ENCODE measurements at regions not wholly inside any gene's neighbourhood (a gene's known extent, or its start where the extent isn't known, plus 50 kb on each side); places are given as distances from the start of the nearest gene placed in this dataset.

DNA sequence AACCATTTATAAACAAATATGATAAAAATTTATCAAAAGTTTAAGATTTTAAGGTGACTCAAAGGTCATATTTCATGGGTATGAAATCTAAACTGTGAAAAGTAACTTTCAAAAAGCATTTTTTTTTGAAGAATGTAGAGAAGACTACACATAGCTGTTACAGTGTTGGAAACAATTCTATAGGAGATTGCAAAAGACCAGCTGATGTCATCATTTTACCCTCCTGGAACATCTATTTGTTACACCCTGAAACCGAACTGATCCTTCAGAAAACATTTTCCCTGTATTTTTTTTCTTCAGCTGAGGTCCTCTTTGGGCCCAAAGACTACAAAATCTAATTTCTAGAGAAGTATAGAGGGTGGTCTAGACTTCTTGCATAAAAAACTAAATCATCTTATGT, 297.5 kb upstream of the FERMT1 start:
- TF ChIP-seq, protein P1, sequence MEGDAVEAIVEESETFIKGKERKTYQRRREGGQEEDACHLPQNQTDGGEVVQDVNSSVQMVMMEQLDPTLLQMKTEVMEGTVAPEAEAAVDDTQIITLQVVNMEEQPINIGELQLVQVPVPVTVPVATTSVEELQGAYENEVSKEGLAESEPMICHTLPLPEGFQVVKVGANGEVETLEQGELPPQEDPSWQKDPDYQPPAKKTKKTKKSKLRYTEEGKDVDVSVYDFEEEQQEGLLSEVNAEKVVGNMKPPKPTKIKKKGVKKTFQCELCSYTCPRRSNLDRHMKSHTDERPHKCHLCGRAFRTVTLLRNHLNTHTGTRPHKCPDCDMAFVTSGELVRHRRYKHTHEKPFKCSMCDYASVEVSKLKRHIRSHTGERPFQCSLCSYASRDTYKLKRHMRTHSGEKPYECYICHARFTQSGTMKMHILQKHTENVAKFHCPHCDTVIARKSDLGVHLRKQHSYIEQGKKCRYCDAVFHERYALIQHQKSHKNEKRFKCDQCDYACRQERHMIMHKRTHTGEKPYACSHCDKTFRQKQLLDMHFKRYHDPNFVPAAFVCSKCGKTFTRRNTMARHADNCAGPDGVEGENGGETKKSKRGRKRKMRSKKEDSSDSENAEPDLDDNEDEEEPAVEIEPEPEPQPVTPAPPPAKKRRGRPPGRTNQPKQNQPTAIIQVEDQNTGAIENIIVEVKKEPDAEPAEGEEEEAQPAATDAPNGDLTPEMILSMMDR (conservative IDR thresholded peaks at IDR 0.05; ENCODE audit: low read length) = no peak
- DNase-seq (ENCODE audit: low read depth) = no peak
- H3K4me3 ChIP-seq (ENCODE audit: low read length) = no peak overlapping the region

GRCh38 chr20:6418732-6419131, 295.9 kb upstream of the FERMT1 start:
- DNase-seq (ENCODE audit: low read depth) = no peak
- TF ChIP-seq, protein P1 (conservative IDR thresholded peaks at IDR 0.05; ENCODE audit: low read length) = no peak

GRCh38 chr20:6416371-6416770, 293.5 kb upstream of the FERMT1 start:
- H3K4me3 ChIP-seq (ENCODE audit: low read length) = no peak overlapping the region
- TF ChIP-seq, protein P1 (conservative IDR thresholded peaks at IDR 0.05; ENCODE audit: low read length) = no peak
- DNase-seq (ENCODE audit: low read depth) = no peak

More at GRCh38 chr20:6418732-6419131, 295.9 kb upstream of the FERMT1 start:
- H3K4me3 ChIP-seq (ENCODE audit: low read length) = no peak overlapping the region

DNA sequence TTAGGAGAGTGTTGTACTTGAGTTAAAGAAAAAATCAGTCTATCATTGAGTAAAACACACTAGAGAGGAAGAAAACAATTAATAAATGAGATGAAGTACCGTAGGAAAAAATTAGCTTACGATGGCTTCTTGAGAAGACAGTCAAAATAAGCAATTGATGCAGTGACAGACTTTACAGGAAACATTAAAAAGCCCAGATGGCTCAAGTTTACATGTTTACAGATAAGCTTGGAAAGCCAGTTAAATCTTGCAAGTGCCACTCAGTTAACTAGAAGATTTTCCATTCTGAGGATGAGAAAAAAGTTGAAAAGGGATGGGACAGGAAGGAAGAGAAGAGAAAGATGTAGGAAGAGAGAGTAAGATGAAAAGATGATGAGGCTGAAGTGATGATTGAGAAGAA, 288.8 kb upstream of the FERMT1 start:
- no peak overlapping the region for H3K4me3 ChIP-seq (ENCODE audit: low read length)
- TF ChIP-seq, protein P1 (conservative IDR thresholded peaks at IDR 0.05; ENCODE audit: low read length) = no peak
- no peak for DNase-seq (ENCODE audit: low read depth)

DNA sequence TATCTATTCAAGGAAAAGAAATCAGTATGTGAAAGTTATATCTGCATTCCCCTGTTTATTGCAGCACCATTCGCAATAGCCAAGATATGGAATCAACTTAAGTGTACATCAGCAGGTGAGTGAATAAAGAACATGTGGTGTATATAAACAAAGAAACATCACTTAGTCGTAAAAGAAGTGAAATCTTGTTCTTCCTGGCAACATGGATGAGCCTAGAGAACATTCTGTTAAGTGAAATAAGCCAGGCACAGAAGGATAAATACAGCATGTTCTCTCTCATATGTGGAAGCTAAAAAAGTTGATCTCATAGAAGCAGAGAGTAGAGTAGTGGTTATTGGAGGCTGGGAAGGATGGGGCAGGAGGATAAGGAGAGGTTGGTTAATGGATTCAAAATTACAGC, 287.9 kb upstream of the FERMT1 start:
- no peak for DNase-seq (ENCODE audit: low read depth)
- H3K4me3 ChIP-seq (ENCODE audit: low read length) = no peak overlapping the region
- TF ChIP-seq, protein P1 (conservative IDR thresholded peaks at IDR 0.05; ENCODE audit: low read length) = no peak

GRCh38 chr20:6407163-6407562, 284.3 kb upstream of the FERMT1 start:
- no peak overlapping the region for H3K4me3 ChIP-seq (ENCODE audit: low read length)
- no peak for DNase-seq (ENCODE audit: low read depth)
- TF ChIP-seq, protein P1 (conservative IDR thresholded peaks at IDR 0.05; ENCODE audit: low read length) = no peak

GRCh38 chr20:6401893-6402557, 279.2 kb upstream of the FERMT1 start:
- TF ChIP-seq, protein P1 (conservative IDR thresholded peaks at IDR 0.05; ENCODE audit: low read length) = no peak
- no peak overlapping the region for H3K4me3 ChIP-seq (ENCODE audit: low read length)
- no peak for DNase-seq (ENCODE audit: low read depth)
